ENCODE measurements at regions not wholly inside any gene's neighbourhood (a gene's known extent, or its start where the extent isn't known, plus 50 kb on each side); places are given as distances from the start of the nearest gene placed in this dataset.

DNA sequence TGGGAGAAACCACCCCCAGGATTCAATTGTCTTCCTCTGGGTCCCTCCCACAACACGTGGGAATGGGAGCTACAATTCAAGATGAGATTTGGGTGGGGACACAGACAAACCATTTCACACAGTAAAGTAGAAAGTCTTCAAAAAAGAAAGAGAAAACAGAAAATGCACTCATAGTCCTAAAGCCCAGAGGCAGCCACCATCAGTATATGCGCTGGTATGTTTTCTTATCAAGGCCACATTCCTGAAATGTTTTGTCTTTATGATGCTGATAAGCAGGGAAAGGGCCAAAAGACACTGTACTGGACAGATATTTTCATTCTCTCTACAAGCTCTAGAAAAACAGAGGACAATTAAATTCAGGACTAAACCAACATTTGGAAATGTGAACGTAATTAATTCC is 375.8 kb upstream of the TSHZ3 start:
- DNase-seq, result no peak
- WGBS, 2 donors, result 51 to 52% methylated on average over 3 of the region's 3 CpGs
- TF ChIP-seq POLR2AphosphoS5 (IDR thresholded peaks at IDR 0.05) (no peak), POLR2A (IDR thresholded peaks at IDR 0.05) (no peak), EP300 (IDR thresholded peaks at IDR 0.05) (no peak)
- TF ChIP-seq, protein P1, sequence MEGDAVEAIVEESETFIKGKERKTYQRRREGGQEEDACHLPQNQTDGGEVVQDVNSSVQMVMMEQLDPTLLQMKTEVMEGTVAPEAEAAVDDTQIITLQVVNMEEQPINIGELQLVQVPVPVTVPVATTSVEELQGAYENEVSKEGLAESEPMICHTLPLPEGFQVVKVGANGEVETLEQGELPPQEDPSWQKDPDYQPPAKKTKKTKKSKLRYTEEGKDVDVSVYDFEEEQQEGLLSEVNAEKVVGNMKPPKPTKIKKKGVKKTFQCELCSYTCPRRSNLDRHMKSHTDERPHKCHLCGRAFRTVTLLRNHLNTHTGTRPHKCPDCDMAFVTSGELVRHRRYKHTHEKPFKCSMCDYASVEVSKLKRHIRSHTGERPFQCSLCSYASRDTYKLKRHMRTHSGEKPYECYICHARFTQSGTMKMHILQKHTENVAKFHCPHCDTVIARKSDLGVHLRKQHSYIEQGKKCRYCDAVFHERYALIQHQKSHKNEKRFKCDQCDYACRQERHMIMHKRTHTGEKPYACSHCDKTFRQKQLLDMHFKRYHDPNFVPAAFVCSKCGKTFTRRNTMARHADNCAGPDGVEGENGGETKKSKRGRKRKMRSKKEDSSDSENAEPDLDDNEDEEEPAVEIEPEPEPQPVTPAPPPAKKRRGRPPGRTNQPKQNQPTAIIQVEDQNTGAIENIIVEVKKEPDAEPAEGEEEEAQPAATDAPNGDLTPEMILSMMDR (IDR thresholded peaks at IDR 0.05), result no peak
- H3K4me3 ChIP-seq, result no peak overlapping the region
- no peak for ATAC-seq (ENCODE audit: low FRiP score in 2 of 2)
- H3K4me1 ChIP-seq, result no peaks in the 10 kb centered on the region
- no peaks in the 10 kb centered on the region for H3K36me3 ChIP-seq
- H3K9me3 ChIP-seq, result no peaks in the 10 kb centered on the region
- H3K27ac ChIP-seq, result no peak overlapping the region
- no peaks in the 10 kb centered on the region for H3K27me3 ChIP-seq

DNA sequence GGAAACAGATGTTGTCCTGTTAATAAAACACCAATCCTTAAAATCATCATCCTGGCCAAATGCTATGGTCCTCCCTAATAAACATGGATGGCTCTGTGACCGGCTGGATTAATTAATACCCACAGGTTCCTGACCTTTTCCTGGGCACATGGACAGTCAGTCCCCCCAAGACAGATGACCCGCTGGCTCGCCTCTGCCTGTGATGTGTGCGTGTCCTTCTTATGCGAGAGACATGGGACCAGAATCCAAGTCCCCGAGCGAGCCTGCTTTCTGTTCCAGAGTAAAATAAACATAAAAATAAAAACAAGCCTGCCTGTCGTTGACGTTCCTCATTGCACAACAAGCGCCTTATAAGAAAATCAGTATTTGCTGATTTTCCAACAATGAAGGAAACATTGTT is 378.3 kb upstream of the TSHZ3 start:
- Histone ChIP-seq H3K4me3 (no peak overlapping the region), H3K27ac (no peak overlapping the region), H3K27me3 (no peaks in the 10 kb centered on the region), H3K4me1 (no peaks in the 10 kb centered on the region), H3K36me3 (no peaks in the 10 kb centered on the region), H3K9me3 (no peaks in the 10 kb centered on the region)
- 75 to 77% methylated on average over 10 of the region's 10 CpGs for WGBS, 2 donors
- ATAC-seq (ENCODE audit: low FRiP score in 2 of 2) (no peak), DNase-seq (no peak)
- TF ChIP-seq POLR2A (IDR thresholded peaks at IDR 0.05), result no peak
- no peak for TF ChIP-seq EP300 (IDR thresholded peaks at IDR 0.05)
- no peak for TF ChIP-seq POLR2AphosphoS5 (IDR thresholded peaks at IDR 0.05)
- TF ChIP-seq, protein P1 (IDR thresholded peaks at IDR 0.05), result no peak

DNA sequence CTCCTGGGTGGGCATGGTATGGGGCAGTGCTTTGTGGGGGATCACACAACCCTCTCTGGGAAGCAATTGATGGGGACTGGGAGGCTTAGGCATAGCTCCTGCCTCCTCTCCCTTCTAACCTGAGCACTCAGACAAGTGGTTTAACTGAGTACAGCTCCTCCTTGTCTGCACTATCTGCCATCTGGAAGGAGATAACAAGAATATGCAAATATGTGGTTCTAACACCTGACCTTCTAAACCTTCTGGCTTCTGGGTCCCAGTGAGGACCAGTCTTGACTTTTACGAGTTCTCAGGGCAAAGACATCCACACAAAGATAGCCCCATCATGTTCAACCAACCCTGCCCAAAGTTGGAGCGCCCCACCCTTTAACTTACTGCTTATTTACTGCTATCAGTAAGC is 381.0 kb upstream of the TSHZ3 start:
- Histone ChIP-seq H3K27ac (no peak overlapping the region), H3K27me3 (no peaks in the 10 kb centered on the region), H3K36me3 (no peaks in the 10 kb centered on the region), H3K4me3 (no peak overlapping the region), H3K9me3 (no peaks in the 10 kb centered on the region), H3K4me1 (no peaks in the 10 kb centered on the region)
- ATAC-seq (ENCODE audit: low FRiP score in 2 of 2) (no peak), DNase-seq (no peak)
- WGBS, 2 donors, result 62 to 77% methylated on average over 2 of the region's 2 CpGs
- TF ChIP-seq POLR2AphosphoS5 (IDR thresholded peaks at IDR 0.05) (no peak), EP300 (IDR thresholded peaks at IDR 0.05) (no peak), POLR2A (IDR thresholded peaks at IDR 0.05) (no peak)
- TF ChIP-seq, protein P1 (IDR thresholded peaks at IDR 0.05), result no peak

DNA sequence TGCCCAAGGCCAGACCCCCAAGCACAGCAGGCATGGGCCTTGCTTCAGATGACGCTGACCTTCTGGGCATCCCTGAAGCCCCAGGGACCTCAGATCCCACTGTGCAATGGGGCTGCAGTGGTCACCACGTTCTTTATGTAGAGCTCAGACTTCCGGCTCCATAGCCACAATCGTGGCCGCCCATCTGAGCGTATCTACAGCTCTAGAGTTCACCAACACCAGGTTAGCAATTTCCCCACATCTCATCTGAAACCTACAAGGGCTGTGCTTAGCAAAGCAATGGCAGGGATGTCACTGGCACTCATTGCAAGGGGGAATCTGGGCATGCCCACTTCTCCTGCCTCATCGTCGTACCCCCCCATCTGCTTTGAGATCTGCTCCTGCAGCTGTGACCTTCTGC is 384.4 kb upstream of the TSHZ3 start:
- Histone ChIP-seq H3K36me3 (no peaks in the 10 kb centered on the region), H3K9me3 (no peaks in the 10 kb centered on the region), H3K27ac (no peak overlapping the region), H3K27me3 (no peaks in the 10 kb centered on the region), H3K4me1 (no peaks in the 10 kb centered on the region), H3K4me3 (no peak overlapping the region)
- DNase-seq (no peak), ATAC-seq (ENCODE audit: low FRiP score in 2 of 2) (no peak)
- 82 to 86% methylated on average over 7 to 8 of the region's 8 CpGs for WGBS, 2 donors
- no peak for TF ChIP-seq POLR2AphosphoS5 (IDR thresholded peaks at IDR 0.05)
- no peak for TF ChIP-seq POLR2A (IDR thresholded peaks at IDR 0.05)
- TF ChIP-seq EP300 (IDR thresholded peaks at IDR 0.05), result no peak
- TF ChIP-seq, protein P1 (IDR thresholded peaks at IDR 0.05), result no peak

GRCh38 chr19:31742249-31742648 is 393.0 kb upstream of the TSHZ3 start:
- no peak overlapping the region for H3K27ac ChIP-seq
- TF ChIP-seq EP300 (IDR thresholded peaks at IDR 0.05), result no peak
- TF ChIP-seq, protein P1 (IDR thresholded peaks at IDR 0.05), result no peak
- no peak for TF ChIP-seq POLR2A (IDR thresholded peaks at IDR 0.05)
- no peak for TF ChIP-seq POLR2AphosphoS5 (IDR thresholded peaks at IDR 0.05)
- H3K4me3 ChIP-seq, result no peak overlapping the region
- H3K9me3 ChIP-seq, result no peaks in the 10 kb centered on the region
- H3K36me3 ChIP-seq, result no peaks in the 10 kb centered on the region
- no peaks in the 10 kb centered on the region for H3K27me3 ChIP-seq
- no peaks in the 10 kb centered on the region for H3K4me1 ChIP-seq
- DNase-seq (no peak), ATAC-seq (ENCODE audit: low FRiP score in 2 of 2) (no peak)
- WGBS, 2 donors, result 83 to 84% methylated on average over 5 of the region's 5 CpGs

All from upper lobe of left lung (tissue), 6 donors.